C4-2B (cell line): ENCODE measurements at regions not wholly inside any gene's neighbourhood (a gene's known extent, or its start where the extent isn't known, plus 50 kb on each side); places are given as distances from the start of the nearest gene placed in this dataset.

ENCODE experiments used
- H3K27ac ChIP-seq: fragments of 450-650 bp; 2 replicates; pipeline ENCODE4 v1.5.1; 2017
- ZFX ChIP-seq: fragments of 450-650 bp; IDR thresholded peaks from 2 replicates; pipeline ENCODE4 v1.6.1; 2017
- TF ChIP-seq, protein P1 (sequence below): fragments of 450-650 bp; conservative IDR thresholded peaks from 2 replicates; pipeline ENCODE4 v1.5.1; 2017; ENCODE audit warnings: mild to moderate bottlenecking

DNA sequence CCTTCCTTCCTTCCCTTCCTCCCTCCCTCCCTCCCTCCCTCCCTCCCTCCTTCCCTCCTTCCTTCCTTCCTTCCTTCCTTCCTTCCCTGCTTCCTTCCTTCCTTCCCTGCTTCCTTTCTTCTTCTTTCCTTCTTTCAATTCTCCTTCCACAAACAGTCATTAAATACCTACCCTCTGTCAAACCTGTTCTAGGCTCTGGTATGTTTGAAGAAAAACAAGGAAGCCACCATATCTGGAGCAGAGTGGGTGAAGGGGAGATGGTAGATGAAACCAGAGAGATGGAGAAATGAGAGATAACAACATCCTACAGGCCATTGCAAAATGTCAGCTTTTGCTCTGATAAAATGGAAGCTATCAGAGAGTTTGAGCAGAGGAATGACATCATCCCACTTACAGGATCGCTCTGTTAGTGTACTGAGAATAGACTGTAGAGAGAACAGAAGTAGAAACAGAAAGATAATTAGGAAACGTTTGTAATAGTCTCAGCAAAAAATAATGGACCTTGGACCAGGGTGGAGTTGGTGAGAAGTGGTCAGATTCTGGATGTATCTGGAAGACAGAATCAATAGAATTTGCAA is 334.0 kb downstream of the STIM2 start:
- TF ChIP-seq, protein P1, sequence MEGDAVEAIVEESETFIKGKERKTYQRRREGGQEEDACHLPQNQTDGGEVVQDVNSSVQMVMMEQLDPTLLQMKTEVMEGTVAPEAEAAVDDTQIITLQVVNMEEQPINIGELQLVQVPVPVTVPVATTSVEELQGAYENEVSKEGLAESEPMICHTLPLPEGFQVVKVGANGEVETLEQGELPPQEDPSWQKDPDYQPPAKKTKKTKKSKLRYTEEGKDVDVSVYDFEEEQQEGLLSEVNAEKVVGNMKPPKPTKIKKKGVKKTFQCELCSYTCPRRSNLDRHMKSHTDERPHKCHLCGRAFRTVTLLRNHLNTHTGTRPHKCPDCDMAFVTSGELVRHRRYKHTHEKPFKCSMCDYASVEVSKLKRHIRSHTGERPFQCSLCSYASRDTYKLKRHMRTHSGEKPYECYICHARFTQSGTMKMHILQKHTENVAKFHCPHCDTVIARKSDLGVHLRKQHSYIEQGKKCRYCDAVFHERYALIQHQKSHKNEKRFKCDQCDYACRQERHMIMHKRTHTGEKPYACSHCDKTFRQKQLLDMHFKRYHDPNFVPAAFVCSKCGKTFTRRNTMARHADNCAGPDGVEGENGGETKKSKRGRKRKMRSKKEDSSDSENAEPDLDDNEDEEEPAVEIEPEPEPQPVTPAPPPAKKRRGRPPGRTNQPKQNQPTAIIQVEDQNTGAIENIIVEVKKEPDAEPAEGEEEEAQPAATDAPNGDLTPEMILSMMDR = no peak
- no peak overlapping the region for H3K27ac ChIP-seq

DNA sequence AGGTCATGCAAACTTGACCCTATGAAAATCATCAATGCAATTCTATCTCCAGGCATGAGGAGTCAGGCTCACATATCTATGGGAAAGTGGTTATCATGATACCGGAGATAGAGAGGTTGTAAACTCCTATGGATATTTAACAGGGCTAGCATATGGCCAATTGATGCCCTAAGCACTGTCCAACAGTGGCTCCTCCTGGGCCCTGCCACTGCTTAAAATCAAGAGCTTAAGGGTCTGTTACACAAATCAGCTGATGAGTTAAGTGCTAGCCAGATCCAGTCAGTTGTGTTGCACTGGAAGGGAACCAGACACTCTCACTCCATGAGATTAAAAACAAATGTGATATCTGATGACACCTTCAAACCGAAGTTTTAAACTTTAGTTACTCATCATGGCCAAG is 337.6 kb downstream of the STIM2 start:
- H3K27ac ChIP-seq = no peak overlapping the region
- TF ChIP-seq, protein P1 = no peak

DNA sequence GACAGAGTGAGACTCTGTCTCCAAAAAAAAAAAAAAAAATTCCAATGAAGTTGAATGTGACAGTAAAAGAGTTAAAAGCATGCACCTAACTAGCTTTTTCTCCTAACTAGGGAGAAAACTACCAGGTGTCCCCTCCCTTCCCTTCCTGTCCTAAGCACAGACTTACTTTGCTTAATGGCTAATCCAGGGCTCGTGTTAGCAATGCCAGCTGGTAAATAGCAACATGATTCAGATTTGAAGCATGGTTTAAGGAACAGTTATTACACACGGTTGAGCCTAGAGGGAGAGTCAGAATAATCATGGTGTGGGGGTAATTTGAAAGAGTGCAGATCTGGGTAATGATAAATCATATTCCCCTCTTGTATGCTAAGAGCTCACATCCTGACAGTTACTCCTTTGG is 338.3 kb downstream of the STIM2 start:
- TF ChIP-seq ZFX = no peak
- TF ChIP-seq, protein P1 = no peak
- no peak overlapping the region for H3K27ac ChIP-seq

DNA sequence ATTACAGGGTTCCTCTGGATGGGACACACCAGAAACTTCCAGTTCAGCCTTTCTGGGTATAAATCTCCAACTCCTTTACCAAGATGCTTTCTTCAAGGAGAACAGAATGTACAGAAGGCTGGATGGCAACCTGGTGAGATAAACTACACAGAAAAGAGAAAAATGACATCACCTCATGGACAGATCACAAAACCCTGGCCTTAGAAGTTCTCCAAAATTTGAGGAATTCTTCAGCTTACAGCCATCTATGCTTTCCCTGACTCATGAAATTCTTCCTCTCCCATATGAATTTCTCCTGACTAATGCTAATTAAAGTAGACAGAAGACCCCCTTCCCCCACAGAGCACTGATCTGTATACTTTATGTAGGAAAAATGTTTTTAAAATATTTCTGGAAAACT is 345.4 kb downstream of the STIM2 start:
- TF ChIP-seq, protein P1 = no peak
- no peak for TF ChIP-seq ZFX
- H3K27ac ChIP-seq = no peak overlapping the region

DNA sequence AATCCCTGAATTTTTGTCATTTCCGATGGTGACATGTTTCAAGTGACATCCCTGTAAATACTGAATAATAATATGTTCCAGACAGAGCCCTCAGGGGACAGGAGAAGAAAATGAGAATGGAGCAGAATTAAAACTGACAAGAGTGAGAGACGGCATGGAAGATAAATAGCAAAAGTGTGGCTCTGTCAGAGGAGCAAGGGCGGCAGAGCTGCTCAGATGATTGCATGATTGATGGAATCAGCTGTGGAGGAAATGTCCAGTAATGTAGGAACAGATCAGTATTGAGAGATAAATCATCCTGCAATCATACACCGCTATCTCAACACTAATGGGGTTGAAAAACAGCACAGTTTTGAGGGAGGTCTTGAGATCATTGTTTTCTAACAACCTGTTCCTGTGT is 350.3 kb downstream of the STIM2 start:
- no peak for TF ChIP-seq ZFX
- TF ChIP-seq, protein P1 = no peak

DNA sequence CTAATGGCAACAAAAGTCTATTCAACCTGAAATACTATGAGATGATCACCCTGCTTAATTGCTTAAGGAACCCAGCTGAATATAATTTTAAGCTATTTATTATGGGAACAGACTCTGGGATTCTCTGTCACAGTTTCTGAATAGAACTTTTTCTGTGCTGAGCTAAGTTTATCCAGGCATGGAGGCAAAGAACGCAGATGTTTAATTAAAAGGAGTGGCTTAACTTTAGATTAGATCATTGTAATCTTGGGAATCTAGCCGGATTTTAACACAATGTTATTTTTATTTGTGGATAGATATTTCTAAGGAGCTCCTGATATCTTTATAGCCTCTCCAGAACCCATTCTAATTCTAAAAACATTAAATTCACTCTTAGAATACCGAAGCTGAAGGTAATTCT is 353.4 kb downstream of the STIM2 start:
- TF ChIP-seq, protein P1 = no peak
- no peak for TF ChIP-seq ZFX
- no peak overlapping the region for H3K27ac ChIP-seq

More for the DNA sequence above, 350.3 kb downstream of the STIM2 start:
- no peak overlapping the region for H3K27ac ChIP-seq

DNA sequence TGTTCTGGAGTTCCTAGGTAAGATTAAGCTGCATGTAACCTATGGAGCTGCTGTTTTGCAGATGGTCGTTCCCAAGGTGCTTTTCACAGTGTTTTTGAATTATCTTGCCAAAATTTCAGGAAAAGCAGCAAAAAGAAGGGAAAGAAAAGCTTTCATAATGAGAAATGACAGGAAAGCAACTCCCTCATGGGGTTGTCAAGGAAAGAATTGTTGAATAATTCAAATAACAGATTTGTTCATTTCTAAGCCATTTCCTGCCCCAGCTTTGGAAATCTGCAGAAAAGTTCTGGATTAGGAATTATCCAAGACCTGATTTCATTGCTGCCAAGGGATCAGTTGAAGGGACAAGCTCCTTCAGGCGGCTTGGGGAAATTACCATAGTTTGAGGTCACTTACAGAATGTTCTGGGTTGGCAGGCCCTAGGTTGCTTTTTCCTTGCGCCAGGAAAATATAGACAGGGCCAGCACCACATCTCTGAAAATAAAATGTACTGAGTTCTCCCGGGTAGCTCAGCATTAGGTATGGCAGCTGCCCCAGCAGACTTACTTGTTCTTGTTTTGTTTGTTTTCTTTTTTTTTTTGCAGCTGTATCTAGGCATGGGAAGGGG is 354.7 kb downstream of the STIM2 start:
- no peak overlapping the region for H3K27ac ChIP-seq
- no peak for TF ChIP-seq ZFX
- TF ChIP-seq, protein P1 = no peak
